K562 (cell line): ENCODE measurements at regions not wholly inside any gene's neighbourhood (a gene's known extent, or its start where the extent isn't known, plus 50 kb on each side); places are given as distances from the start of the nearest gene placed in this dataset.

Experiments used
- ATAC-seq: fragments of 200-7000 bp; cut with Tn5 transposase; 3 replicates; pipeline ENCODE4 v1.9.1; 2020; ENCODE audit warnings: moderate library complexity
- BruUV-seq: library from RNA; stranded (reverse); fragments of 400-500 nt; replicated peaks from 2 replicates; lab custom pipeline; 2021; lab: Mats Ljungman, UMichigan
- CTCF ChIA-PET: fragments of 300-600 bp; formaldehyde crosslinking; extraction: SDS; loops from one replicate; lab custom pipeline; 2021; ENCODE audit warnings: low intra/inter-chr PET ratio; lab: Yijun Ruan, JAX
- POLR2A ChIA-PET: fragments of 300-600, 350-650 bp; sonication (Branson Sonifier 250); formaldehyde crosslinking; extraction: SDS; loops from one replicate; lab custom pipeline; 2021; ENCODE audit warnings: antibody characterized with exemption, inconsistent platforms; lab: Yijun Ruan, JAX
- DNase-seq, 4 experiments: peaks; one replicate each; pipeline versions ENCODE4 v3.0.0 to v3.0.0-alpha.2; 2011 to 2018; ENCODE audit warnings: low spot score in 3 of 4, mixed read lengths in 3 of 4; ENCODE audit errors: extremely low read depth in 1 of 4
- FAIRE-seq: peaks from 2 replicates; lab custom pipeline; 2011; peaks lifted over from hg19 to GRCh38; lab: Jason Lieb, UNC
- H2AFZ ChIP-seq: 2 replicates; pipeline ENCODE4 v1.6.0; 2011; ENCODE audit warnings: low read depth, low read length, control low read depth, inconsistent platforms
- H3K27ac ChIP-seq: fragments of 200-600 bp; 3 replicates; pipeline ENCODE4 v1.8.0; 2011; ENCODE audit warnings: low read depth, mild to moderate bottlenecking, control low read depth, inconsistent platforms, low read length, moderate library complexity, mixed read lengths; ENCODE audit errors: extremely low read depth
- H3K27me3 ChIP-seq, 2 experiments: fragments of 300-600 bp in 1 of 2; 2 replicates in 1 of 2; 3 replicates in 1 of 2; pipeline versions ENCODE4 v1.6.0 to v1.8.0; 2011; ENCODE audit warnings: inconsistent platforms in 2 of 2, low read length in 2 of 2, mild to moderate bottlenecking in 1 of 2, mixed read lengths in 1 of 2, moderate library complexity in 1 of 2; ENCODE audit not compliant: control insufficient read depth in 2 of 2, insufficient read depth in 2 of 2
- H3K36me3 ChIP-seq: fragments of 300-600 bp; 3 replicates; pipeline ENCODE4 v1.8.0; 2011; ENCODE audit warnings: mild to moderate bottlenecking, low read length, inconsistent platforms; ENCODE audit not compliant: control insufficient read depth, insufficient read depth
- H3K4me1 ChIP-seq, 2 experiments: fragments of 200-600 bp in 1 of 2; replicated peaks in 1 of 2; 2 replicates in 1 of 2; 3 replicates in 1 of 2; pipeline versions ENCODE4 v1.5.1 to v1.8.0; 2011; ENCODE audit warnings: inconsistent platforms in 2 of 2, low read length in 2 of 2, mild to moderate bottlenecking in 1 of 2, mixed read lengths in 1 of 2, moderate library complexity in 1 of 2; ENCODE audit not compliant: control insufficient read depth in 2 of 2, insufficient read depth in 2 of 2
- H3K4me2 ChIP-seq: 2 replicates; pipeline ENCODE4 v1.6.1; 2011; ENCODE audit warnings: low read length, control low read depth, inconsistent platforms, mixed read lengths; ENCODE audit not compliant: insufficient read depth
- H3K4me3 ChIP-seq: fragments of 200-600 bp; sonication (generic), shearing (Covaris generic); 2 replicates; pipeline ENCODE4 v1.5.1; 2016; ENCODE audit warnings: control low read depth, inconsistent platforms
- H3K79me2 ChIP-seq: fragments of 200-600 bp; 3 replicates; pipeline ENCODE4 v1.8.0; 2011; ENCODE audit warnings: low read length, inconsistent platforms; ENCODE audit not compliant: control insufficient read depth, insufficient read depth
- H3K9ac ChIP-seq, 2 experiments: 2 replicates each; pipeline versions ENCODE4 v1.6.0 to v1.6.1; 2011; ENCODE audit warnings: low read depth in 2 of 2, low read length in 2 of 2, control low read depth in 1 of 2, inconsistent platforms in 1 of 2, mild to moderate bottlenecking in 1 of 2, mixed read lengths in 1 of 2; ENCODE audit not compliant: insufficient read depth in 1 of 2
- H3K9me1 ChIP-seq: one replicate; pipeline ENCODE4 v1.6.0; 2011; ENCODE audit warnings: inconsistent platforms, mild to moderate bottlenecking, low read length, moderate library complexity; ENCODE audit not compliant: control insufficient read depth, insufficient read depth
- H3K9me3 ChIP-seq: replicated peaks from 2 replicates; pipeline ENCODE4 v1.5.1; 2011; ENCODE audit warnings: low read depth, low read length, inconsistent platforms; ENCODE audit not compliant: control insufficient read depth, insufficient read depth
- H4K20me1 ChIP-seq: replicated peaks from 2 replicates; pipeline ENCODE4 v1.6.1; 2011; ENCODE audit warnings: low read length, inconsistent platforms, mixed read lengths; ENCODE audit not compliant: control insufficient read depth, insufficient read depth
- IRF2 ChIP-seq: sonication (generic); formaldehyde crosslinking; IDR thresholded peaks from 2 replicates; pipeline ENCODE4 v1.8.1; 2022; ENCODE audit warnings: mild to moderate bottlenecking, missing genetic modification reagents
- MCM7 ChIP-seq, 2 experiments: fragments of 450-650 bp; IDR thresholded peaks; 2 replicates each; pipeline ENCODE4 v1.6.1; 2016 to 2018
- SNRNP70 ChIP-seq: fragments of 200-400 bp; formaldehyde crosslinking; optimal IDR thresholded peaks from 2 replicates; pipeline ENCODE3; 2017; ENCODE audit warnings: low read depth, low read length
- ZNF174 ChIP-seq: fragments of 250-450 bp; sonication (Bioruptor Pico); IDR thresholded peaks from 2 replicates; pipeline ENCODE4 v1.4.0; 2020; ENCODE audit warnings: mild to moderate bottlenecking
- ZNF212 ChIP-seq: fragments of 450-650 bp; formaldehyde crosslinking; IDR thresholded peaks from 2 replicates; pipeline ENCODE4 v1.4.0; 2020; ENCODE audit warnings: mild to moderate bottlenecking
- ZNF23 ChIP-seq: fragments of 250-450 bp; sonication (Bioruptor Pico); IDR thresholded peaks from 2 replicates; pipeline ENCODE4 v1.4.0; 2020; ENCODE audit warnings: mild to moderate bottlenecking
- WGBS: fragments of 100-300 bp; shearing (Covaris generic); methylation state at CpG from one replicate; pipeline ENCODE4 v1.1.6; 2016; ENCODE audit warnings: low coverage, mixed read lengths; ENCODE audit not compliant: insufficient coverage; ENCODE audit errors: missing lambda C conversion rate; 5-methylcytosine and 5-hydroxymethylcytosine counted together
- in situ Hi-C: fragments of 300-500 bp; cut with MboI; formaldehyde crosslinking; loops from 4 replicates; pipeline ENCODE4 v1.15.0; 2018; ENCODE audit warnings: inconsistent platforms, mixed read lengths
- intact Hi-C: fragments of 100-400 bp; cut with micrococcal nuclease; formaldehyde crosslinking; loops from 2 replicates; pipeline ENCODE4 v1.14.2; 2022
- TF ChIP-seq, protein P1 (sequence below): fragments of 450-650 bp; IDR thresholded peaks from 2 replicates; pipeline ENCODE4 v1.7.1; 2018; ENCODE audit warnings: mild to moderate bottlenecking, low read depth; ENCODE audit not compliant: partially characterized antibody
- TF ChIP-seq, protein P2 (sequence below): fragments of 450-650 bp; IDR thresholded peaks from 2 replicates; pipeline ENCODE4 v1.7.0; 2016; ENCODE audit warnings: borderline replicate concordance

DNA sequence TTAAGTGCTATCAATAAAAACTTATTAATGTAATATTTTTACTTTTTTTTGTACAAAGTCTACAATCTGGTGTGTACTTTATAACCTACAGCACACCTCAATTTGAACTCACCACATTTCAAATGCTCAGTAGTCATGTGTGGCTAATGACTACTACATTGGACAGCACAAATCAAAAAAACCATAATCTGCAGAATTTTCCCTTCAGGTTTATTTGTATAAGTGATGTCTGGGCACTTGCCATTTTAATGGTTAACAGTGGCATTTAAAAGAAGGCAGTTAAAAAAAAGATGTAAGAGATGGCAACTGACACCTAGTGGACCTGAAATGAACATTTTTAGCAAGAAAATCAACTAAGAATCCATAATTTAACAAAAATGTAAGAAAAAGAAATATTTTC lies 124.6 kb upstream of the NRBF2 start:
- POLR2A ChIA-PET = no interaction called here
- FAIRE-seq (no peak), ATAC-seq (no peak), DNase-seq (no peak)
- Histone ChIP-seq H2AFZ (no peak overlapping the region), H3K27ac (no peak overlapping the region), H3K4me1 (no peaks in the 10 kb centered on the region), H3K9ac (no peak overlapping the region), H3K4me2 (no peak overlapping the region), H3K4me3 (no peak overlapping the region), H3K9me3 (no peaks in the 10 kb centered on the region), H3K9me1 (no peaks in the 10 kb centered on the region), H3K27me3 (no peaks in the 10 kb centered on the region; a peak in 1 of 5 replicates), H3K79me2 (no peaks in the 10 kb centered on the region), H4K20me1 (no peaks in the 10 kb centered on the region), H3K36me3 (no peaks in the 10 kb centered on the region)
- CTCF ChIA-PET = interaction anchor here (0.6 kb wide), 1 partner anchor 75 kb away, joined by 6 read pairs; no protein-coding TSS in a partner anchor
- no TSS peak for BruUV-seq
- in situ Hi-C loops (no loop called here), intact Hi-C loops (loop anchor here (10.0 kb wide), 1 partner anchor 414 kb away; no protein-coding TSS in a partner anchor)
- no peak for TF ChIP-seq ZNF23 (CRISPR knock-in tag)
- TF ChIP-seq, all 486 proteins: peak for 0

DNA sequence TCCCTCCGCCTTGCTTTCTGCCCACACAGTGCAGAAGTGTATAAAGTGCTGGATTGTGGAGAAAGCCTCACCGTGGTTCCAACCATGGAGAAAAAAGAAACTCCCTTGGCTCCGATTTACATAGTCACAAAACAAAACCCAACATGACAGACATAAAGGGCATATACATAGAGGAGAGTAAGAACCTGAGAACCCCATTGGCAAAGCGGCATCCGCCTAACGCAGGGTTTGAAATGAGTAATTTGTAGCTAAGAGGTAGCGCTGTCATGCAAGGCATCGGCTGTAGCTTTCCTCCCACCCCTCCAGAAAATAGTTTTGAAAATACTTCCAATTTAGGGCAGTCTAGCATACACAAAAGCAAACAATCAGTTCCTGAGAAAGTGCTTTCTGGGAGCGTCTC lies 126.0 kb upstream of the NRBF2 start:
- ChIA-PET CTCF (no interaction called here), POLR2A (no interaction called here)
- TF ChIP-seq ZNF212 (CRISPR knock-in tag) (no peak), MCM7 (IDR thresholded peaks at IDR 0.05) (no peak), IRF2 (CRISPR knock-in tag) (no peak), SNRNP70 (no peak), ZNF174 (CRISPR knock-in tag) (no peak)
- TF ChIP-seq, protein P1, sequence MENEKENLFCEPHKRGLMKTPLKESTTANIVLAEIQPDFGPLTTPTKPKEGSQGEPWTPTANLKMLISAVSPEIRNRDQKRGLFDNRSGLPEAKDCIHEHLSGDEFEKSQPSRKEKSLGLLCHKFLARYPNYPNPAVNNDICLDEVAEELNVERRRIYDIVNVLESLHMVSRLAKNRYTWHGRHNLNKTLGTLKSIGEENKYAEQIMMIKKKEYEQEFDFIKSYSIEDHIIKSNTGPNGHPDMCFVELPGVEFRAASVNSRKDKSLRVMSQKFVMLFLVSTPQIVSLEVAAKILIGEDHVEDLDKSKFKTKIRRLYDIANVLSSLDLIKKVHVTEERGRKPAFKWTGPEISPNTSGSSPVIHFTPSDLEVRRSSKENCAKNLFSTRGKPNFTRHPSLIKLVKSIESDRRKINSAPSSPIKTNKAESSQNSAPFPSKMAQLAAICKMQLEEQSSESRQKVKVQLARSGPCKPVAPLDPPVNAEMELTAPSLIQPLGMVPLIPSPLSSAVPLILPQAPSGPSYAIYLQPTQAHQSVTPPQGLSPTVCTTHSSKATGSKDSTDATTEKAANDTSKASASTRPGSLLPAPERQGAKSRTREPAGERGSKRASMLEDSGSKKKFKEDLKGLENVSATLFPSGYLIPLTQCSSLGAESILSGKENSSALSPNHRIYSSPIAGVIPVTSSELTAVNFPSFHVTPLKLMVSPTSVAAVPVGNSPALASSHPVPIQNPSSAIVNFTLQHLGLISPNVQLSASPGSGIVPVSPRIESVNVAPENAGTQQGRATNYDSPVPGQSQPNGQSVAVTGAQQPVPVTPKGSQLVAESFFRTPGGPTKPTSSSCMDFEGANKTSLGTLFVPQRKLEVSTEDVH = no peak
- TF ChIP-seq, protein P2, sequence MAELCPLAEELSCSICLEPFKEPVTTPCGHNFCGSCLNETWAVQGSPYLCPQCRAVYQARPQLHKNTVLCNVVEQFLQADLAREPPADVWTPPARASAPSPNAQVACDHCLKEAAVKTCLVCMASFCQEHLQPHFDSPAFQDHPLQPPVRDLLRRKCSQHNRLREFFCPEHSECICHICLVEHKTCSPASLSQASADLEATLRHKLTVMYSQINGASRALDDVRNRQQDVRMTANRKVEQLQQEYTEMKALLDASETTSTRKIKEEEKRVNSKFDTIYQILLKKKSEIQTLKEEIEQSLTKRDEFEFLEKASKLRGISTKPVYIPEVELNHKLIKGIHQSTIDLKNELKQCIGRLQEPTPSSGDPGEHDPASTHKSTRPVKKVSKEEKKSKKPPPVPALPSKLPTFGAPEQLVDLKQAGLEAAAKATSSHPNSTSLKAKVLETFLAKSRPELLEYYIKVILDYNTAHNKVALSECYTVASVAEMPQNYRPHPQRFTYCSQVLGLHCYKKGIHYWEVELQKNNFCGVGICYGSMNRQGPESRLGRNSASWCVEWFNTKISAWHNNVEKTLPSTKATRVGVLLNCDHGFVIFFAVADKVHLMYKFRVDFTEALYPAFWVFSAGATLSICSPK = no peak
- in situ Hi-C loops (no loop called here), intact Hi-C loops (loop anchor here (10.0 kb wide), 1 partner anchor 412 kb away; no protein-coding TSS in a partner anchor)
- Histone ChIP-seq H3K36me3 (no peaks in the 10 kb centered on the region), H3K4me1 (no peaks in the 10 kb centered on the region), H3K9me3 (no peaks in the 10 kb centered on the region), H3K79me2 (no peaks in the 10 kb centered on the region), H3K9me1 (no peaks in the 10 kb centered on the region), H3K9ac (no peak overlapping the region), H4K20me1 (no peaks in the 10 kb centered on the region), H3K27me3 (no peaks in the 10 kb centered on the region; a peak in 1 of 5 replicates), H2AFZ (no peak overlapping the region), H3K4me3 (no peak overlapping the region), H3K4me2 (no peak overlapping the region), H3K27ac (no peak overlapping the region)
- DNase-seq = no peak
- 4% methylated on average over 9 of the region's 9 CpGs for WGBS
- no peak for ATAC-seq
- no peak for FAIRE-seq
- BruUV-seq = no TSS peak
